HEK293 (cell line): ENCODE measurements at regions not wholly inside any gene's neighbourhood (a gene's known extent, or its start where the extent isn't known, plus 50 kb on each side); places are given as distances from the start of the nearest gene placed in this dataset.
A peak's percentile ranks its signal among the peaks of the same experiment; 100 is the strongest.
"Not testable (repeated sequence)": the region's sequence is repeated elsewhere in the genome, so short reads cannot be mapped to it uniquely, and the experiment has no call there.

Experiments used
- CTCF ChIA-PET: fragments of 350-600 bp; formaldehyde crosslinking; extraction: SDS; loops from one replicate; lab custom pipeline; 2021; ENCODE audit warnings: antibody characterized with exemption; lab: Yijun Ruan, JAX
- POLR2A ChIA-PET: fragments of 300-600 bp; formaldehyde crosslinking; extraction: SDS; loops from one replicate; lab custom pipeline; 2020; ENCODE audit warnings: antibody characterized with exemption, inconsistent platforms; lab: Yijun Ruan, JAX
- H3K27ac ChIP-seq: fragments of 200-500 bp; sonication (Bioruptor generic); 2 replicates; pipeline ENCODE4 v1.5.1; 2014; ENCODE audit warnings: low read depth, low read length, control low read depth, inconsistent platforms; ENCODE audit errors: extremely low read depth
- H3K36me3 ChIP-seq, 2 experiments: fragments of 200-500 bp in 1 of 2; sonication (Bioruptor generic) in 1 of 2; 1 replicate in 1 of 2; 2 replicates in 1 of 2; pipeline ENCODE4 v1.5.1; 2014 to 2017; ENCODE audit warnings: inconsistent platforms in 2 of 2, low read length in 2 of 2; ENCODE audit not compliant: control insufficient read depth in 2 of 2, insufficient read depth in 1 of 2
- H3K4me1 ChIP-seq: fragments of 200-500 bp; sonication (Bioruptor generic); 2 replicates; pipeline ENCODE4 v1.5.1; 2014; ENCODE audit warnings: mild to moderate bottlenecking, low read length, inconsistent platforms; ENCODE audit not compliant: control insufficient read depth, insufficient read depth
- H3K4me3 ChIP-seq: 2 replicates; pipeline ENCODE4 v1.5.1; 2011; ENCODE audit warnings: low read depth, mild to moderate bottlenecking, control low read depth, low read length, moderate library complexity
- H3K9me3 ChIP-seq: fragments of 200-500 bp; sonication (Bioruptor generic); 2 replicates; pipeline ENCODE4 v1.5.1; 2014; ENCODE audit warnings: low read depth, low read length, inconsistent platforms; ENCODE audit not compliant: control insufficient read depth, insufficient read depth
- HOXA7 ChIP-seq: sonication (generic); formaldehyde crosslinking; IDR thresholded peaks from 2 replicates; pipeline ENCODE4 v1.8.1; 2022; ENCODE audit warnings: missing genetic modification reagents, borderline replicate concordance
- HOXC10 ChIP-seq: sonication (generic); formaldehyde crosslinking; IDR thresholded peaks from 2 replicates; pipeline ENCODE4 v1.8.1; 2023; ENCODE audit warnings: mild to moderate bottlenecking, missing genetic modification reagents
- HOXD13 ChIP-seq: sonication (generic); formaldehyde crosslinking; IDR thresholded peaks from 2 replicates; pipeline ENCODE4 v1.8.0; 2022; ENCODE audit warnings: missing genetic modification reagents, borderline replicate concordance
- KLF1 ChIP-seq: fragments of 450-650 bp; formaldehyde crosslinking; IDR thresholded peaks from 2 replicates; pipeline ENCODE4 v1.5.1; 2016; ENCODE audit warnings: missing biosample characterization, missing genetic modification characterization
- MEIS1 ChIP-seq: sonication (generic); formaldehyde crosslinking; IDR thresholded peaks from 2 replicates; pipeline ENCODE4 v1.8.1; 2022; ENCODE audit warnings: missing genetic modification reagents, mild to moderate bottlenecking, borderline replicate concordance
- MYNN ChIP-seq: fragments of 450-650 bp; formaldehyde crosslinking; IDR thresholded peaks from 2 replicates; pipeline ENCODE4 v1.5.1; 2016; ENCODE audit warnings: missing biosample characterization, missing genetic modification characterization, borderline replicate concordance
- PRDM10 ChIP-seq: fragments of 450-650 bp; formaldehyde crosslinking; IDR thresholded peaks from 2 replicates; pipeline ENCODE4 v1.5.1; 2016; ENCODE audit warnings: missing biosample characterization, missing genetic modification characterization
- SALL2 ChIP-seq: fragments of 450-650 bp; formaldehyde crosslinking; IDR thresholded peaks from 2 replicates; pipeline ENCODE4 v1.5.0; 2017; ENCODE audit warnings: missing biosample characterization, mild to moderate bottlenecking, missing genetic modification characterization, borderline replicate concordance
- SCRT1 ChIP-seq: fragments of 450-650 bp; formaldehyde crosslinking; IDR thresholded peaks from 2 replicates; pipeline ENCODE4 v1.5.1; 2016; ENCODE audit warnings: missing biosample characterization, missing genetic modification characterization, borderline replicate concordance
- ZFP41 ChIP-seq: fragments of 450-650 bp; formaldehyde crosslinking; IDR thresholded peaks from 2 replicates; pipeline ENCODE4 v1.5.1; 2016; ENCODE audit warnings: missing biosample characterization, missing genetic modification characterization, borderline replicate concordance
- ZNF140 ChIP-seq: fragments of 450-650 bp; formaldehyde crosslinking; IDR thresholded peaks from 2 replicates; pipeline ENCODE4 v1.5.1; 2016; ENCODE audit warnings: missing biosample characterization, missing genetic modification characterization
- ZNF146 ChIP-seq: fragments of 450-650 bp; formaldehyde crosslinking; IDR thresholded peaks from 2 replicates; pipeline ENCODE4 v1.5.1; 2016; ENCODE audit warnings: missing biosample characterization, missing genetic modification characterization
- ZNF16 ChIP-seq: fragments of 450-650 bp; formaldehyde crosslinking; IDR thresholded peaks from 2 replicates; pipeline ENCODE4 v1.5.1; 2016; ENCODE audit warnings: low read depth, missing biosample characterization, missing genetic modification characterization
- ZNF335 ChIP-seq: fragments of 450-650 bp; formaldehyde crosslinking; conservative IDR thresholded peaks from 2 replicates; pipeline ENCODE4 v1.5.1; 2016; ENCODE audit warnings: missing biosample characterization, missing genetic modification characterization
- ZNF48 ChIP-seq: fragments of 450-650 bp; formaldehyde crosslinking; IDR thresholded peaks from 2 replicates; pipeline ENCODE4 v1.5.1; 2016; ENCODE audit warnings: missing biosample characterization, missing genetic modification characterization
- ZNF501 ChIP-seq: fragments of 450-650 bp; formaldehyde crosslinking; IDR thresholded peaks from 2 replicates; pipeline ENCODE4 v1.5.1; 2016; ENCODE audit warnings: missing biosample characterization, missing genetic modification characterization
- ZNF610 ChIP-seq: fragments of 450-650 bp; formaldehyde crosslinking; IDR thresholded peaks from 2 replicates; pipeline ENCODE4 v1.5.1; 2016; ENCODE audit warnings: missing biosample characterization, missing genetic modification characterization, borderline replicate concordance
- ZNF626 ChIP-seq: fragments of 450-650 bp; sonication (Bioruptor Pico); formaldehyde crosslinking; IDR thresholded peaks from 2 replicates; pipeline ENCODE4 v1.5.1; 2018; ENCODE audit warnings: missing biosample characterization, missing genetic modification characterization, inconsistent platforms
- ZNF830 ChIP-seq: fragments of 450-650 bp; IDR thresholded peaks from 2 replicates; pipeline ENCODE4 v1.5.0; 2018; ENCODE audit warnings: missing biosample characterization, missing genetic modification characterization, low read depth, mild to moderate bottlenecking, moderate library complexity
- TF ChIP-seq, protein P1 (sequence below): fragments of 450-650 bp; formaldehyde crosslinking; IDR thresholded peaks from 2 replicates; pipeline ENCODE4 v1.5.0; 2017; ENCODE audit warnings: missing biosample characterization, missing genetic modification characterization, borderline replicate concordance
- TF ChIP-seq, protein P2 (sequence below): fragments of 450-650 bp; IDR thresholded peaks from 2 replicates; pipeline ENCODE4 v1.5.1; 2018; ENCODE audit warnings: missing biosample characterization, mild to moderate bottlenecking, missing genetic modification characterization

GRCh38 chr5:91448079-91448478 lies 65.0 kb upstream of the ARRDC3 start:
- not testable (repeated sequence) for H3K4me1 ChIP-seq, H3K27ac ChIP-seq, H3K4me3 ChIP-seq, H3K36me3 ChIP-seq
- TF ChIP-seq ZNF146 (tag by site-specific recombination) = peak; percentile 62
- TF ChIP-seq, all 188 proteins: peak for 1; not testable (repeated sequence) for 187
- H3K9me3 ChIP-seq, POLR2A ChIA-PET: not testable (repeated sequence)
- CTCF ChIA-PET = interaction anchor here (0.6 to 2.2 kb wide), 2 partner anchors 9 to 28 kb away, joined by 3 to 7 read pairs; no protein-coding TSS in a partner anchor

- H3K36me3 ChIP-seq, POLR2A ChIA-PET, CTCF ChIA-PET: not testable (repeated sequence)
These were observed 63.8 kb upstream of the ARRDC3 start for GRCh38 chr5:91446880-91447279.

GRCh38 chr5:91443761-91444467 lies 60.8 kb upstream of the ARRDC3 start:
- no peak overlapping the region for H3K4me3 ChIP-seq
- no peak overlapping the region for H3K27ac ChIP-seq
- no peaks in the 10 kb centered on the region for H3K4me1 ChIP-seq
- H3K9me3 ChIP-seq = no peaks in the 10 kb centered on the region
- no peak for TF ChIP-seq SALL2 (tag by site-specific recombination)
- TF ChIP-seq HOXD13 (CRISPR knock-in tag) = no peak
- TF ChIP-seq ZNF48 = no peak
- TF ChIP-seq, protein P1, sequence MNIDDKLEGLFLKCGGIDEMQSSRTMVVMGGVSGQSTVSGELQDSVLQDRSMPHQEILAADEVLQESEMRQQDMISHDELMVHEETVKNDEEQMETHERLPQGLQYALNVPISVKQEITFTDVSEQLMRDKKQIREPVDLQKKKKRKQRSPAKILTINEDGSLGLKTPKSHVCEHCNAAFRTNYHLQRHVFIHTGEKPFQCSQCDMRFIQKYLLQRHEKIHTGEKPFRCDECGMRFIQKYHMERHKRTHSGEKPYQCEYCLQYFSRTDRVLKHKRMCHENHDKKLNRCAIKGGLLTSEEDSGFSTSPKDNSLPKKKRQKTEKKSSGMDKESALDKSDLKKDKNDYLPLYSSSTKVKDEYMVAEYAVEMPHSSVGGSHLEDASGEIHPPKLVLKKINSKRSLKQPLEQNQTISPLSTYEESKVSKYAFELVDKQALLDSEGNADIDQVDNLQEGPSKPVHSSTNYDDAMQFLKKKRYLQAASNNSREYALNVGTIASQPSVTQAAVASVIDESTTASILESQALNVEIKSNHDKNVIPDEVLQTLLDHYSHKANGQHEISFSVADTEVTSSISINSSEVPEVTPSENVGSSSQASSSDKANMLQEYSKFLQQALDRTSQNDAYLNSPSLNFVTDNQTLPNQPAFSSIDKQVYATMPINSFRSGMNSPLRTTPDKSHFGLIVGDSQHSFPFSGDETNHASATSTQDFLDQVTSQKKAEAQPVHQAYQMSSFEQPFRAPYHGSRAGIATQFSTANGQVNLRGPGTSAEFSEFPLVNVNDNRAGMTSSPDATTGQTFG = no peak
- no peak for TF ChIP-seq ZNF335
- TF ChIP-seq ZNF830 (tag by site-specific recombination) = no peak
- TF ChIP-seq ZNF610 = no peak
- TF ChIP-seq MEIS1 (CRISPR knock-in tag) = no peak
- no peak for TF ChIP-seq HOXA7 (CRISPR knock-in tag)
- no peak for TF ChIP-seq KLF1
- TF ChIP-seq, protein P2, sequence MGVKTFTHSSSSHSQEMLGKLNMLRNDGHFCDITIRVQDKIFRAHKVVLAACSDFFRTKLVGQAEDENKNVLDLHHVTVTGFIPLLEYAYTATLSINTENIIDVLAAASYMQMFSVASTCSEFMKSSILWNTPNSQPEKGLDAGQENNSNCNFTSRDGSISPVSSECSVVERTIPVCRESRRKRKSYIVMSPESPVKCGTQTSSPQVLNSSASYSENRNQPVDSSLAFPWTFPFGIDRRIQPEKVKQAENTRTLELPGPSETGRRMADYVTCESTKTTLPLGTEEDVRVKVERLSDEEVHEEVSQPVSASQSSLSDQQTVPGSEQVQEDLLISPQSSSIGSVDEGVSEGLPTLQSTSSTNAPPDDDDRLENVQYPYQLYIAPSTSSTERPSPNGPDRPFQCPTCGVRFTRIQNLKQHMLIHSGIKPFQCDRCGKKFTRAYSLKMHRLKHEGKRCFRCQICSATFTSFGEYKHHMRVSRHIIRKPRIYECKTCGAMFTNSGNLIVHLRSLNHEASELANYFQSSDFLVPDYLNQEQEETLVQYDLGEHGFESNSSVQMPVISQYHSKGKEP = no peak
- TF ChIP-seq ZNF16 (tag by site-specific recombination) = no peak
- TF ChIP-seq ZNF626 = no peak
- no peak for TF ChIP-seq MYNN (tag by site-specific recombination)
- no peak for TF ChIP-seq ZNF140
- TF ChIP-seq ZFP41 (tag by site-specific recombination) = no peak
- TF ChIP-seq HOXC10 (CRISPR knock-in tag) = no peak
- no peak for TF ChIP-seq PRDM10 (tag by site-specific recombination)
- TF ChIP-seq SCRT1 = no peak
- TF ChIP-seq ZNF501 (tag by site-specific recombination) = no peak
- CTCF ChIA-PET = interaction anchor here (0.6 kb wide), 1 partner anchor 32 kb away, joined by 3 read pairs; no protein-coding TSS in a partner anchor
- no peaks in the 10 kb centered on the region for H3K36me3 ChIP-seq
- POLR2A ChIA-PET = no interaction called here

More at GRCh38 chr5:91446880-91447279, 63.8 kb upstream of the ARRDC3 start:
- H3K4me3 ChIP-seq, H3K27ac ChIP-seq, H3K4me1 ChIP-seq, H3K9me3 ChIP-seq: not testable (repeated sequence)
